Coronary artery (tissue), 2 donors: ENCODE measurements at regions not wholly inside any gene's neighbourhood (a gene's known extent, or its start where the extent isn't known, plus 50 kb on each side); places are given as distances from the start of the nearest gene placed in this dataset.

ENCODE experiments used
- DNase-seq: peaks from one replicate; pipeline ENCODE4 v3.0.0-alpha.2; 2017; ENCODE audit warnings: low spot score
- H3K27ac ChIP-seq, 2 donors: fragments of 200-600 bp; sonication (generic); one replicate each; pipeline ENCODE4 v1.5.1; 2016 to 2019
- H3K4me3 ChIP-seq: fragments of 200-600 bp; sonication (generic); 2 replicates; pipeline ENCODE4 v1.5.1; 2016; ENCODE audit warnings: mild to moderate bottlenecking, moderate library complexity
- TF ChIP-seq, protein P1 (sequence below): fragments of 200-600 bp; sonication (generic); IDR thresholded peaks from one replicate; pipeline ENCODE4 v1.5.1; 2019; ENCODE audit warnings: antibody characterized with exemption

DNA sequence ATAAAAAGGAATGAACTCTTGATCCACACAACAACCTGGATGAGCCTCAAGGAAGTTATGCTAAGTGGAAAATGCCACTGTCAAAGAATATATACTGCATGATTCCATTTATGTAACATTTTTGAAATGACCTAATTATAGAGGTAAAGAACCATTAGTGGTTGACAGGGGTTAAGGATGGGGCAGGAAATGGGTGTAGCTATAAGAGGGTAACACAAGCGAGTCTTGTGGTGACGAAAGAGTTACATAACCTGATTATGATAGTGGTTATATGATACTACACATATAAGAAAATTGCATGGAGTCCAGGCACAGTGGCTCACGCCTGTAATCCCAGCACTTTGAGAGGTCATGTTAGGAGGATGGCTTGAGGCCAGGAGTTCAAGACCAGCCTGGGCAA, 346.6 kb upstream of the PKDCC start:
- TF ChIP-seq, protein P1, sequence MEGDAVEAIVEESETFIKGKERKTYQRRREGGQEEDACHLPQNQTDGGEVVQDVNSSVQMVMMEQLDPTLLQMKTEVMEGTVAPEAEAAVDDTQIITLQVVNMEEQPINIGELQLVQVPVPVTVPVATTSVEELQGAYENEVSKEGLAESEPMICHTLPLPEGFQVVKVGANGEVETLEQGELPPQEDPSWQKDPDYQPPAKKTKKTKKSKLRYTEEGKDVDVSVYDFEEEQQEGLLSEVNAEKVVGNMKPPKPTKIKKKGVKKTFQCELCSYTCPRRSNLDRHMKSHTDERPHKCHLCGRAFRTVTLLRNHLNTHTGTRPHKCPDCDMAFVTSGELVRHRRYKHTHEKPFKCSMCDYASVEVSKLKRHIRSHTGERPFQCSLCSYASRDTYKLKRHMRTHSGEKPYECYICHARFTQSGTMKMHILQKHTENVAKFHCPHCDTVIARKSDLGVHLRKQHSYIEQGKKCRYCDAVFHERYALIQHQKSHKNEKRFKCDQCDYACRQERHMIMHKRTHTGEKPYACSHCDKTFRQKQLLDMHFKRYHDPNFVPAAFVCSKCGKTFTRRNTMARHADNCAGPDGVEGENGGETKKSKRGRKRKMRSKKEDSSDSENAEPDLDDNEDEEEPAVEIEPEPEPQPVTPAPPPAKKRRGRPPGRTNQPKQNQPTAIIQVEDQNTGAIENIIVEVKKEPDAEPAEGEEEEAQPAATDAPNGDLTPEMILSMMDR, result no peak
- no peak for DNase-seq
- Histone ChIP-seq H3K27ac (no peak overlapping the region), H3K4me3 (no peak overlapping the region)

DNA sequence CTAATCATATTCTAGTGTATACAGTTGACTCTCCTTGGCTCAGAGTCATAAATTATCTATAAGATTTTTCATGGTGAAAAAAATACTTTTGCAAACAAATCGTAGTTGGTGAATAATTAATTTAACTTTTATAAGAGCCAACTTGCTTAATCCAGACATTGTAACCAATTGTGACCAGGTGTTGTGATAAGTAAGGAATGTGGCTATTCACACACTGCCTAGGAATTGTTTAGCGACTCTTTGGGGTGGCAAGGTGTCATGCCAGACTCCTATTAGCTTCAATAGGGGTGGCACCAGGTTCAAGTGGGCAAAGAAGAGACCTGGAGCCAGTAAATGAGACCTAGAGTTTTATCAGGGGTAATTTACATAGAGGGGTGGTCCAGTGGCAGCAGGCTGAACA, 344.7 kb upstream of the PKDCC start:
- Histone ChIP-seq H3K27ac (no peak overlapping the region), H3K4me3 (no peak overlapping the region)
- TF ChIP-seq, protein P1, result no peak
- DNase-seq, result no peak

DNA sequence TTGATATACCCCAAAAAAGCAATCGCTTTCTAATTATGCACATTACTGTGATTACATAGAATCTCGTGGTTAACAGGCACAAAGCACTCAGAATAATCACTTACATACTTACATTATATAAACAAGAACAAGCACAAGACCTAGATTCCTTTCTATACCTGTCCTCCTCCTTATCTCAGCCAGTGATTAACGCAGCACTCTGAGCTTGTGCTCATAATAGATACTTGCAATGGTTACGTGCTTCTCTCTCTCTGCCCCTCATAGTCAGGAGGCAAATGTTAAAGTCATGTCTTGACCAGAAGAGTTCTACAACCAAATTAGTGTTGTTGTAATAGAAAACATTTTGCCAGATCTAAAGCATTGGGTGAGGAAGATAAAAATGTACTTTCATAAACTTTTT, 342.2 kb upstream of the PKDCC start:
- Histone ChIP-seq H3K4me3 (no peak overlapping the region), H3K27ac (no peak overlapping the region)
- no peak for DNase-seq
- TF ChIP-seq, protein P1, result no peak

DNA sequence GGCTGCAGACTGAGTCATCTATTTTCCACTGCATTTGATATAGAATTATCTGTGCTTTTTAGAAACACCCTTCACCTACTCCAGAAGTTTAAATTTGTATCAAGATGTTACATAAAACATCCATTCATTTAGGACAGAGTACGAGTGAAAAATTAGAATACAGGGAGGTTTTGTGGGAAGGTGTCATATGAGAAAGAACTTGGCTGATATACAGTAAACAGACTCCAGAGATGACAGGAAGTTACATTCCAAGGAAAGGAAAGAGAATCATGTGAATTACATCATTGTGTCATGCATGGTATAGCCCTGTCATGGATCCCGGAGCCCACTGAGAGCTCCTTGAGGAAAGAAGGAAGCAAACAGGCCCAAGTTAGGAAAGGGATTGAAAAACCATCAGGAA, 341.5 kb upstream of the PKDCC start:
- DNase-seq, result no peak
- TF ChIP-seq, protein P1, result no peak
- Histone ChIP-seq H3K4me3 (no peak overlapping the region), H3K27ac (no peak overlapping the region)

DNA sequence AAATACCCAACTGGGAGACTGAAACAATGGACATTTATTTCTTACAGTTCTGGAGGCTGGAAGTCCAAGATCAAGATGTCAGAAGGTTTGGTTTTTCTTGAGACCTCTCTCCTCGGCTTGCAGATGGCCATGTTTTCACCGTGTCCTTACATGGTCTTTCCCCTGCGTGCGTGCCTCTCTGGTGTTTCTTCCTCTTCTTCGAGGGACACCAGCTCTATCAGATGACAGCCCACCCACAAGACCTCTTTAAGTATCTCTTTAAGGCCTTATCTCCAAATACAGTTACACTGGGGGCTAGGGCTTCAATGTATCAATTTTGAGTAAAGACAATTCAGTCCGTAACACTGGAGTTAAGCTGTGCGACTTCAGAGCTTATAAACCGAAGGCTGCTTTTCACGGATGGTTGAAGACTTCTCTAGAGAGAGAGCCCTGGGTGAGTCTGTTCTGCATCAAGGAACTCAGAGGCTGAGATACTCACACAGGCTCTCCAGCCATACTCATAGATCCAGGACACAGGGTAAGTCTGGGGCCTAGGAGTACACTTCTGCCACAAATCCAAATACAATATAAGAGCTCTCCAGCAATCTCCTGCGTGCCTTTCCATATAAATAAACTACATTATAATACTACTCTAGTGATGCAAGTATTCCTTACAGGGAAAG, 339.9 kb upstream of the PKDCC start:
- DNase-seq, result no peak
- no peak overlapping the region for H3K4me3 ChIP-seq
- no peak overlapping the region for H3K27ac ChIP-seq
- TF ChIP-seq, protein P1, result no peak

DNA sequence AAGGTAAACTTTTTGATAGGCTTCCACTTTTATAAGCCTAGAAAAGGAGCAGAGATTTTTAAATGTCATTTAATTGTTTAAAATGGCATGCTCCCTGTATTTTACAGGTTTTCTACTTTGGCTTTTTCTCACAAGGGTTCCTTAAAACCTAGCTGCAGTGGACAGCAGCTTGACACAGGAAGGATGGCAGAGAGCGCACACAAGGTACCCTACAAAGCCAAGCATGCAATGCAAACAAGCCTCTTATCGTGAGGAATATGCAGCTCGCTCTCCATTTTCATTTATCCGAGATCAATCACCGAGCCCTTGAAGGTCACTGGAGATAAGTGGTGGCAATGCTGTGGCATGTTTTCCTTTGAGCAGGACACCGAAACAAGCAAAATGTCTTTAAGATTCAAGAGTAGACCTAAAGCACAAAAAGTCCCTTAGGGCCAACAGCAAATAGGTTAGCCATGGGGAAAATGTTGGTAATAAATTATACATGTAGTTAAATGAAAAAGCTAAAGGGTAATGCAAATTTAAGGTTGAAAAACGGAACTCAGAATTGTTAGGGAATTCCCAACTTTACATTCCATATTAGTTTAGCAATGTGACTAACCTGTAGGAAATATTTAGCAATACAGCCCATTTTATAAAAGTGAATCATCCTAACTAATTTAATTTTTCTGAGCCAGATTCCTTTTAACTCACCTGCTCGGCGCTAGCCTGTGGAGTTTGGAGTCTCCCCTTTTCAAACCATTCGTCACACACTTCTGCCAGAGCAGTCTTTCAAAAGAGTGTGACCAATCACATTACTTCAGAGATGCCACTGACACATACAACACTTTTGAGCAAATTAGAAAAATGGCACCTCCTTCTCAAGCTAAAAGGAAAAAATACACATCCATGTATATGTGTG, 337.9 kb upstream of the PKDCC start:
- Histone ChIP-seq H3K27ac (no peak overlapping the region), H3K4me3 (no peak overlapping the region)
- DNase-seq, result no peak
- TF ChIP-seq, protein P1, result no peak

DNA sequence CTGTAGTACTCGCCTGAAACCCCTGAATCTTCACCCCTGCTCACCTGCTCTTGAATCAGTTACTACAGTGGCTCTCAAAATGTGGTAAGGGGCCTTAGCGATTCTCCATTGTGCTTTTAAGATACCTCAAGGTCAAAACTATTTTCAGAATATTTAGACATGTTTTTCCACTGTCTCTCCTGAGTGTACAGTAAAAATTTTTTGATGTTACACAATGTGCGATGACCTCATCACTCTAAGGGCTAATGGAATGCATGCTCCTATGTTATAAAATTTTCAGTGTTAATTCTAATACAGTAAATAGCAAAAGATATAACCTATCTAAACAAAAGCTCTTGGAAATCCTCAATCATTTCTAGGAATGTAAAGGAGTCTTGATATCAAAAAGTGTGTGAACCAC, 336.9 kb upstream of the PKDCC start:
- H3K4me3 ChIP-seq, result no peak overlapping the region
- H3K27ac ChIP-seq, result no peak overlapping the region
- TF ChIP-seq, protein P1, result no peak
- no peak for DNase-seq
